HS-5 (cell line): ENCODE measurements at regions not wholly inside any gene's neighbourhood (a gene's known extent, or its start where the extent isn't known, plus 50 kb on each side); places are given as distances from the start of the nearest gene placed in this dataset.

Experiments
- DNase-seq: peaks from one replicate; pipeline ENCODE4 v3.0.0-alpha.2; 2012; ENCODE audit warnings: low read depth

- no peak for DNase-seq
Observed at GRCh38 chr1:53378061-53378460, 50.2 kb upstream of the LRP8 start.

DNA sequence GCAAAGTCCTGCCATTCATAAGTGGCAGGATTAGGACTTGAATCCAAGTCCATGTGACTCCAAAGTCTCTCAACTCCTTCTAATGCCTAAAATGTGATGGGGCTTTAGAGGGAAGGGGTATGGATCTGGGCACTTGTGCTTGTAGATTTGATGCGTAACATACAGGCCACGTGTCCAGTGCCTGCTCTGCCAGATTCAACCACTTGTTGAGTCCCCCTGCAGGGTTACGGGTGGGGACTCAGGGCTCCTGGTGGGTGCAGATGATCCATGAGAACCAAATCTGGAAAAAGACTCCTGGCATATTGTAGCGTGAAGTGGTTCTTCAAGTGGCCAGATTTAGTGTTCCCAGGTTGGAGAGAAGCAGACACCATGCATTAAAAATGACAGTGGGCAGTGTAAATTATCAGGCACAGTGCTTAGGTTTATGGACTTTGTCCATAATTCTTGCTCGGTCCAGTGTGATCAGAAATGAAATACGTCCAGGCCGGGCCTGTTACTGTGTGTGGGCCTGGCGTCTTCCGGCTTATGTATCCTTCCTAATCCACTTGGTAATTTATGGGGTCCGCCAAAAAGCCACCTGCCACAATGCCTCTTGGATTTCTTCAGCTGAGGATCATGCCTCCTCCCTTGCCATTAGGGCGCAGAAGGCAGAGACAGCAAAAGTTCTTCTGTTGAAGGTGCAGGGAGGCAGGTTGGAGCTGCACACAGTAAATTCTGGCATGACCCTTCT lies 51.2 kb upstream of the LRP8 start:
- no peak for DNase-seq

DNA sequence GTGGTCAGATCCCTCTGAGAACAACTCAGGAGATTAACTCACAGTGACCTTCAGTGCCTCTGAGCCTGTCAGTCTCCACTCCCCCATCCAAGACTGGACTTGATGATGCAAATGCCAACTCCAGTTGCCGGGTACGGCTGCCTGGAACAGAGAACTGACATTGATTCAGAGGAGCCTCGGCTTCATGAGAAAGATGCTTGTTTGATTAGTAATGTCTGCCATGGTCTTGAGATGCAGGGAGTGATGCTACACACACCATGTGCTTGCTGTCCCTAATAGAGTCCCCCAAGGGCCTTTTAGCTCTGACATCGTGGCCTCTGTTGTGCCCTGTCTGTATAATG lies 51.8 kb upstream of the LRP8 start:
- DNase-seq: no peak

DNA sequence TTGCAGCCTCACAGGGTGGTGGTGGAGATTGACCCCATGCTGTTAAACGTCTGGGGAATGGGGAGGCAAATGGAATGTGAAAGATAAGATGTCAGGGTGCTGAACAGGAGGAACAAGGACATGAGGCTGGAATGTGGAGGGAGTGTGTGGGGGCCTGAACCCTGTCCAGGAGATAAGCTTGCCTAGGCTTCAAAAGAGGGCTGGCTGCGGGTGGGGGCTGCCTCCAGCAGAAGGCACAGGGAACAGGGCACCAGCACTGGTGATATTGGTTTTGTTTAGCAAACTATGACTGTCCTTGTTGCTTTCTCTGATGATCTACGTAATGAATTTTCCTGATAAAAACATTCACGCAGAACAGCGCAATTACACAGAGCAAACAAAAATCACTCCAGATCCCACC lies 52.4 kb upstream of the LRP8 start:
- DNase-seq: no peak

GRCh38 chr1:53381790-53382401 lies 54.0 kb upstream of the LRP8 start:
- peak; percentile 49 for DNase-seq

GRCh38 chr1:53383136-53383870 lies 55.4 kb upstream of the LRP8 start:
- no peak for DNase-seq

GRCh38 chr1:53384796-53385195 lies 56.9 kb upstream of the LRP8 start:
- no peak for DNase-seq

DNA sequence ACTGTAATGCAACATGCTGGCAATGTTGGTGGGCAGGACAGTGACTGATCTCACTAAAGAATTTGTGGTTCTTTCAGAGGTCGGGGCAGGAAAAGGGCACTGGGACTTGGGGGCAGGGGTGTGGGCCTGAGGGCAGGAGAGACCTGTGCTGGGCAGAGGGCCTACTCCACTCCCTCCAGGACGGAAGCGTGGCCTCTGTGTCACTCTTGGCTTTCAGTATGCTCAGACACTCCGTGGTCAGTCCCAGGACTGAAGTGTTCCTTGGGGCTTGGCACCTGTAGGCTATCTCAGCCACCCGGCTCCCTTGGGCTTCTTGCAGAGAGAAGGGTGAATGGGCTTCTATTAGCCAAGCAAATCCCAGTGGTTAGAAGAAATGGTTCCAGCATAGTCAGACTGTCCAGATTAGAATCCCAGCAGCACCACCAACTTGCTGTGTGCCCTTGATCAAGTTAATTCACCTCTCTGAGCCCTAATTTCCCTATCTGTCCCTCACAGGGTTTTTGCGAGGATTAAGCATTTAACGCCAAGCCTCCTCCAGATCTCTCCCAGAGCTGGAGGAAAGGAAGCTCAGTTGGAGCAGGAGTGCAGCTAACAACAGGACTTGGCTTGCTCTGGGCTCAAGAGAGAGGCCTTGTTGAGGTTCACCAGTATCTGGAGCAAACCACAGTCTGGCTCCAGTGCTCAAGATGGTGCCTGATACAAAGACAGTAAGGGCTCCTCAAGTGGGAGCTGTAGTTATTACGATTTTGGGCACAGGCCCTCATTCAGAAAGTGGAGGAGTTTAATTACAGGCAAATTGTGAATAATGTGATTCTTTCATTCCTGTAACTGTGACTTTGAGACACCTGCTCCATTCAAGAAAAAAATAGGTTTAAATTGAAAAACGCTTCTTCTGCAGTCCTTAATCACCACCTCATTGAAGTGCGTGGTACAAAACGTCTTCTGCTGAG lies 57.7 kb upstream of the LRP8 start:
- no peak for DNase-seq

DNA sequence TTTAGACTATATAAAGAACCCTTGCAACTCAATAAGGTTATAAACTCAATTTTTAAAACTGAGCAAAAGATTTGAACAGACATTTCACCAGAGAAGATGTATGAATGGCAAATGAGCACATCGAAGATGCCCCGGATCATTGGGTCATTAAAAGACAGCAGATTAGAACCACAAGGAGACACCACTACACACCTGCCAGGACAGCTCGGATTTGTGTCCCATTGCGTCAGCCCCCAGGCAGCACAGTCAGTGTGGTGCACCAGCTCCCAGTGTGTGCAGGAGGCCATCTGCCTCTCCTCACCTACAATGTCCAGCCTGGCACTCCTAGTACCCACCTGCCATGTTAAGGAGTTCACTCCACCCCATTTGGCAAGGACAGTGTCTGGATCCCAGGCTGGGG lies 61.1 kb upstream of the LRP8 start:
- no peak for DNase-seq

DNA sequence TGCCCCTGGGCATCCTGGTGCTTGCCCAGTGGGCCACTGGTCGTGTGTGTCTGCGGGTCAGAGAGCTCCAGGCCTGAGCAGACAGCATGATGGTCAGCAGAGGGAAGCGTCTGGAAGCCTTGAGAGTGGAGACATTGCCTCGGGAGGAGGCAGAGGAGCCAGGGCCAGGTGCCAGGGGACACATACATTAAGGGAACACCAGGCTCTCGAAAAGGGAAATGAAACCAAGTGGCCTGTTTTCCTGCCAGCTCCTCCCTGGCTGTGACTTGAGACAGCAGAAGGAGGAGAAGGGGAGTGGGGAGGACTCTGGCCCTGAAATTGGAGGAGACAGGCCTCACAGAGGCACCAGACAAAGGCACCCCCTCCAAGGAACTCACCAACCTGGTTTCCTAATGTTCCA lies 62.4 kb upstream of the LRP8 start:
- DNase-seq: no peak

DNA sequence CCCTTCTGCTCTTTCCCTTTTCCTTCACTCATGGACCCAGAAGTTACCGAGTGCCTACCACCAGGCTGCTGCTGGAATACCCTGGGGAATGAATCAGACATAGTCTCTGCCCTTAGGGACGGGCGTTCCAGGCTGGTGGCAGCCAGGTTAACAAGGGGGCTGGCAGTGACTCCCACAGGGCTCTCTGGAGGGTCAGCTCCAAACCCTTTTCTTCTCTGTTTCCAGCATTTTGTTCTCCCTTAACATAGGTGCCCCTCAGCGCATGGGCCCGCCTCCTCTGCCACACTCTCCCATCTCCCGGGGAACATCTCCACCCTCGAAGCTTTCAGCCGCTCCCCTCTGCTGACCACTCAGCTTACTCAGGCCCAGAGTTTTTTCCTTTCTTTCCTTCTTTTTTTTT lies 62.9 kb upstream of the LRP8 start:
- DNase-seq: no peak

GRCh38 chr1:53391296-53391695 lies 63.4 kb upstream of the LRP8 start:
- DNase-seq: no peak

- no peak for DNase-seq
Observed at GRCh38 chr1:53391982-53392381, 64.1 kb upstream of the LRP8 start.

DNA sequence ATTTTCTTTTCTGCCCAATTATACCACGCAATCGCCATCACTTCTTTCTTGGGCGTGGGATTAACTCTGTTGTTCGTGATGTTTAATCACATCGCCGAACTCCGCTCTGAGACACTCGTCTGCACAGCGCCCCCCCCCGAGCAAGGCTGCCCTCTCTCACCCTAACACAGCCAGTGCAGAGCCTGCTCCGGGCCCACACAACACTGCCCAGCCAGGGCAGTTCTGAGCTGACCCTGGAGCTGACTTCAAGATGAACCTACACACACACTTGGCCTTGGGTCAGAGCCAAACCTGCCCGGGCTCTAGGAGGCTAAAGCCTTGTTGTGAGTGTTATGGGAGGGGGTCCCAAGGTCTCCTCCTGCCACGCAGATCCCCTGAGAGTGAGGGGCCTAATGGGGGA lies 64.6 kb upstream of the LRP8 start:
- DNase-seq: no peak

GRCh38 chr1:53393325-53393792 lies 65.5 kb upstream of the LRP8 start:
- peak; percentile 25 for DNase-seq

GRCh38 chr1:53394306-53394705 lies 64.9 kb upstream of the DMRTB1 start:
- DNase-seq: no peak

DNA sequence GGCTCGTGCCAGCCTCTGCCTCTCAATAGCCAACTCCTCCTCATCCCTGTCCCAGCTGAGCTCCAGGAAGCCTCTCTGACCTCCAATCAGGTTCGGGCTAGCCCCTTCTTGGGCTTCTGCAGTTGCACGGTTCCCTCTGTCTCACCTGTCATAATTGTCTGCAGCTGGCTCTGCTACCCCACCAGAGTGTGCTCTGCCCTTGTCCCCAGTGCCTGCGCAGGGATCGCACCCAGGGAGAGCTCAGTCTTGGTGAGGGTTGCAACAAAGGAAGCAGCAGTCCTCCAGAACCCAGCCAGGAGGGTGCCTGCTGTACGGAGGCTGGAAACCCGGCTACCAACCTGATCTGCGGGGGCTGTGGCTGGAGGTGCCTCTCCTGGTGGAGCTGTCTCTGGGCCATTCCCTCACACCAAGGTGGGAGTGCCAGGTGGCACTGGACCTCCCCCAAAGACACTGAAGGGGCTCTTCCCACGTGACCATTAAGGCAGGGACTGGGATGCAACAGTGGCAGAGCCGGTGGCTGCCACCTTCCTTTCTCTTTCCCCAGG lies 63.5 kb upstream of the DMRTB1 start:
- DNase-seq: no peak

GRCh38 chr1:53396573-53397268 lies 62.5 kb upstream of the DMRTB1 start:
- no peak for DNase-seq

GRCh38 chr1:53398091-53398490 lies 61.1 kb upstream of the DMRTB1 start:
- no peak for DNase-seq

- no peak for DNase-seq
Observed at GRCh38 chr1:53398576-53399365, 60.4 kb upstream of the DMRTB1 start.
